ENCODE measurements at regions not wholly inside any gene's neighbourhood (a gene's known extent, or its start where the extent isn't known, plus 50 kb on each side); places are given as distances from the start of the nearest gene placed in this dataset.

GRCh38 chr1:239536165-239536849, 149.9 kb downstream of the CHRM3 start:
- no peak for DNase-seq (ENCODE audit: low read depth)
- in situ Hi-C loops (cut with HindIII; ENCODE audit: low pct_unique_long_range_greater_than_20kb, low sequenced_read_pairs), result no loop called here

GRCh38 chr1:239537795-239538194, 151.4 kb downstream of the CHRM3 start:
- DNase-seq (ENCODE audit: low read depth), result no peak
- in situ Hi-C loops (cut with HindIII; ENCODE audit: low pct_unique_long_range_greater_than_20kb, low sequenced_read_pairs), result no loop called here

- in situ Hi-C loops (cut with HindIII; ENCODE audit: low pct_unique_long_range_greater_than_20kb, low sequenced_read_pairs), result no loop called here
- DNase-seq (ENCODE audit: low read depth), result no peak
Observed at GRCh38 chr1:239538239-239538988, 152.0 kb downstream of the CHRM3 start.

- no peak for DNase-seq (ENCODE audit: low read depth)
- in situ Hi-C loops (cut with HindIII; ENCODE audit: low pct_unique_long_range_greater_than_20kb, low sequenced_read_pairs), result no loop called here
Observed at GRCh38 chr1:239539051-239539450, 152.7 kb downstream of the CHRM3 start.

GRCh38 chr1:239539812-239540211, 153.4 kb downstream of the CHRM3 start:
- in situ Hi-C loops (cut with HindIII; ENCODE audit: low pct_unique_long_range_greater_than_20kb, low sequenced_read_pairs), result no loop called here
- no peak for DNase-seq (ENCODE audit: low read depth)

GRCh38 chr1:239543873-239544272, 157.5 kb downstream of the CHRM3 start:
- DNase-seq (ENCODE audit: low read depth), result no peak
- in situ Hi-C loops (cut with HindIII; ENCODE audit: low pct_unique_long_range_greater_than_20kb, low sequenced_read_pairs), result no loop called here

GRCh38 chr1:239545466-239545865, 159.1 kb downstream of the CHRM3 start:
- no peak for DNase-seq (ENCODE audit: low read depth)

GRCh38 chr1:239547987-239548386, 161.6 kb downstream of the CHRM3 start:
- DNase-seq (ENCODE audit: low read depth), result no peak
- in situ Hi-C loops (cut with HindIII; ENCODE audit: low pct_unique_long_range_greater_than_20kb, low sequenced_read_pairs), result no loop called here

More at GRCh38 chr1:239545466-239545865, 159.1 kb downstream of the CHRM3 start:
- in situ Hi-C loops (cut with HindIII; ENCODE audit: low pct_unique_long_range_greater_than_20kb, low sequenced_read_pairs), result no loop called here

GRCh38 chr1:239550178-239550577, 163.8 kb downstream of the CHRM3 start:
- in situ Hi-C loops (cut with HindIII; ENCODE audit: low pct_unique_long_range_greater_than_20kb, low sequenced_read_pairs), result no loop called here
- no peak for DNase-seq (ENCODE audit: low read depth)

- in situ Hi-C loops (cut with HindIII; ENCODE audit: low pct_unique_long_range_greater_than_20kb, low sequenced_read_pairs), result no loop called here
- DNase-seq (ENCODE audit: low read depth), result no peak
Observed at GRCh38 chr1:239555350-239555749, 169.0 kb downstream of the CHRM3 start.

GRCh38 chr1:239558559-239558958, 172.2 kb downstream of the CHRM3 start:
- in situ Hi-C loops (cut with HindIII; ENCODE audit: low pct_unique_long_range_greater_than_20kb, low sequenced_read_pairs), result no loop called here
- DNase-seq (ENCODE audit: low read depth), result no peak

GRCh38 chr1:239558991-239559390, 172.6 kb downstream of the CHRM3 start:
- in situ Hi-C loops (cut with HindIII; ENCODE audit: low pct_unique_long_range_greater_than_20kb, low sequenced_read_pairs), result no loop called here
- no peak for DNase-seq (ENCODE audit: low read depth)

GRCh38 chr1:239560921-239561320, 174.6 kb downstream of the CHRM3 start:
- in situ Hi-C loops (cut with HindIII; ENCODE audit: low pct_unique_long_range_greater_than_20kb, low sequenced_read_pairs), result no loop called here
- DNase-seq (ENCODE audit: low read depth), result no peak

GRCh38 chr1:239562095-239562494, 175.7 kb downstream of the CHRM3 start:
- no peak for DNase-seq (ENCODE audit: low read depth)
- in situ Hi-C loops (cut with HindIII; ENCODE audit: low pct_unique_long_range_greater_than_20kb, low sequenced_read_pairs), result no loop called here

GRCh38 chr1:239563681-239564080, 177.3 kb downstream of the CHRM3 start:
- in situ Hi-C loops (cut with HindIII; ENCODE audit: low pct_unique_long_range_greater_than_20kb, low sequenced_read_pairs), result no loop called here

GRCh38 chr1:239566074-239566473, 179.7 kb downstream of the CHRM3 start:
- no peak for DNase-seq (ENCODE audit: low read depth)
- in situ Hi-C loops (cut with HindIII; ENCODE audit: low pct_unique_long_range_greater_than_20kb, low sequenced_read_pairs), result no loop called here

More at GRCh38 chr1:239563681-239564080, 177.3 kb downstream of the CHRM3 start:
- DNase-seq (ENCODE audit: low read depth), result no peak

GRCh38 chr1:239570878-239571277, 184.5 kb downstream of the CHRM3 start:
- in situ Hi-C loops (cut with HindIII; ENCODE audit: low pct_unique_long_range_greater_than_20kb, low sequenced_read_pairs), result no loop called here
- no peak for DNase-seq (ENCODE audit: low read depth)

GRCh38 chr1:239572183-239572582, 185.8 kb downstream of the CHRM3 start:
- in situ Hi-C loops (cut with HindIII; ENCODE audit: low pct_unique_long_range_greater_than_20kb, low sequenced_read_pairs), result no loop called here

GRCh38 chr1:239574112-239574511, 187.7 kb downstream of the CHRM3 start:
- DNase-seq (ENCODE audit: low read depth), result no peak

More at GRCh38 chr1:239572183-239572582, 185.8 kb downstream of the CHRM3 start:
- no peak for DNase-seq (ENCODE audit: low read depth)

GRCh38 chr1:239575113-239575512, 188.7 kb downstream of the CHRM3 start:
- no peak for DNase-seq (ENCODE audit: low read depth)
- in situ Hi-C loops (cut with HindIII; ENCODE audit: low pct_unique_long_range_greater_than_20kb, low sequenced_read_pairs), result no loop called here

More at GRCh38 chr1:239574112-239574511, 187.7 kb downstream of the CHRM3 start:
- in situ Hi-C loops (cut with HindIII; ENCODE audit: low pct_unique_long_range_greater_than_20kb, low sequenced_read_pairs), result no loop called here

Measured in Caki2 (cell line).